ENCODE measurements at regions not wholly inside any gene's neighbourhood (a gene's known extent, or its start where the extent isn't known, plus 50 kb on each side); places are given as distances from the start of the nearest gene placed in this dataset.

GRCh38 chr10:61139592-61139953, 195.6 kb upstream of the RHOBTB1 start:
- TF ChIP-seq CTCF (IDR thresholded peaks at IDR 0.05; ENCODE audit: low read depth, low read length, missing input control) (no peak), MAX (IDR thresholded peaks at IDR 0.05) (no peak), SP1 (IDR thresholded peaks at IDR 0.05) (no peak), REST (IDR thresholded peaks at IDR 0.05) (no peak), TAF1 (conservative IDR thresholded peaks at IDR 0.05) (no peak), RAD21 (IDR thresholded peaks at IDR 0.05) (no peak), GABPA (IDR thresholded peaks at IDR 0.05 in 1 of 2, conservative IDR thresholded peaks at IDR 0.05 in 1 of 2) (no peak)

Measured in liver (tissue), 3 donors.